Fibroblast of skin of back (primary cell): ENCODE measurements at regions not wholly inside any gene's neighbourhood (a gene's known extent, or its start where the extent isn't known, plus 50 kb on each side); places are given as distances from the start of the nearest gene placed in this dataset.

Experiments used
- DNase-seq: peaks from one replicate; pipeline ENCODE4 v3.0.0-alpha.2; 2013

DNA sequence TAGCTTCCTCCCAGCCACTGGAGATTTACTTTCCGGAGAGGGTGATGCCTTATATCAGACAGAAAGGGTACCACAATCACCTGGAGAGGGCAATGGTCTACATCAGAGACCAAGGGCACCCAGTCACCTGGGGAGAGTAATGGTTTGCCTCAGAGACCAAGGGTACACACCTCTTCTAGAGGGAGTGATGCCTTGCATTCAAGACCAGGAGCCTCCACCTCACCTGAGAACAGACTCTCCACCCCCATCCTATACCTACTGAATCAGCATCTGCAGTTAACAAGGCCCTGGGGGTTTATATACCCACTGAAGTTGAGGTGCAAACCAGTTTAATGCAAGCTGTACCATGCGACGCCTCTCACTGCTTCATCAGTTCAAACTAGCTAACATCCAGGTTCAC is 270.2 kb upstream of the IGFBP3 start:
- no peak for DNase-seq

DNA sequence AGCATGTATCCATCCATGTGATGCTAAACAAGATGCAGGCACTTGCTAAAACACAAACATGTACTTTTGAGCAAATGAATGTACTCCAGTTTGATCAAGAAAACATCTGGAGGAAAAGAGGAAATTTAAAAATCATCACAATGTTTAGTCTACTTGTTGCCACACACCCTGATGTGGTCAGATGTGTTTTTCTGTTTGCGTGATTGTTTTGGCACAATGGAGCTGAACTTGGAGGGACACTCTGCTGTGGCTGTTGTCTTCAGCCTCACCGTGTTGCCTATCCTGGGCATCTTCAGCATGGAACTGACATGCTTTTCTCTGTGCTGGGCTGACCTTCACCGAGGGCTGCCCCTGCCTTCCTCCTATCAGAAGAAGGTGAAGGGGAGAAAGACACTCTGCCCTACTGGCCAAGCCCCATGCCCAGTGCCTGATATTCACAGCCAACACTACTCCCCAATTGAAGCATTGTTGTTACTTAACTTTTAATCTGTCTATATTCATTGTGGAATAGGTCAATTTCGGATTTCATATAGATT is 268.3 kb upstream of the IGFBP3 start:
- DNase-seq = no peak

DNA sequence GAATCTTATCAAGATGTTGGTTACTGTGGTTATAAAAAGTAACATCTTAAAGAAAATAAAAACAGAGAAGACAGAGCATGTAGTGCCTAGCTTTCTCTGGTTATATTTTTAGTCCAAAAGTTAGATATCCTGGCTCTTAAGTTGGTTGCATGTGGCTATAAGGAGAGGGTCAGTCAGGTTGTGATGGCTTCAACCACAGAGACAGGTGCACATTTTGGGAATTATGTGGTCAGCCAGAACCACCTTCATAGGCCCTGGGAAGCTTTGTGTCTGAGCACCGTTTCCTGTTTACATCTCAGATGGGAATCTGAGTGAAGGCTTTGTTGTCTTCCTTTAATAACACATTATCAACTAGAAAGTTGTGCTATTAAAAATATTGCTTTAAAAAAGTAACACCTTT is 265.1 kb upstream of the IGFBP3 start:
- DNase-seq = no peak

DNA sequence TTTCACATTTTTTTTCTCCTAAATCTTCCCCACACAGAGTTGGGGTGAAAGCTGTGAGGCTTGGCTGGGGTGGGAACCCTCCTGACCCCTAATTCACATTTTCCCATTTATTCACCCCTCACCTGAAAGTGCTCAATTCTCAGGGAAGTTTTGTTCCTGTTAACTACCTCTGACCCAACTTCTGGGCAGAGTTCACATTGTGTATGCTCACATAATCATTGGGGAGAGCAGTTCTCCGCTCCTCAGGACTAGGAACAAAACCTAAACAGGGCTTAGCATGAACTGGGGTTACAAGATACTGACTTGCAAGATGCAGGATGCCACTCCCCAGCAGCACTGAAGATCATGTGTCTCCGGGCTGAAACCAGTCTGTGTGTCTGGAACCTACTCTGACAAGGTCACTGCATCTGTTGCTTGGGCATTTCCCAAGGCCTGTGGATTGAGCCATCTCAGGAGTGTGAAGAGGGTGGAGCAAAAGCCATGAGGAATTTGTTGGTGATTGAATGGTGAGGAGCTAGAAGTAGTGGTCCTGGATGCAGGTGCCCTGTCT is 258.1 kb upstream of the IGFBP3 start:
- no peak for DNase-seq

DNA sequence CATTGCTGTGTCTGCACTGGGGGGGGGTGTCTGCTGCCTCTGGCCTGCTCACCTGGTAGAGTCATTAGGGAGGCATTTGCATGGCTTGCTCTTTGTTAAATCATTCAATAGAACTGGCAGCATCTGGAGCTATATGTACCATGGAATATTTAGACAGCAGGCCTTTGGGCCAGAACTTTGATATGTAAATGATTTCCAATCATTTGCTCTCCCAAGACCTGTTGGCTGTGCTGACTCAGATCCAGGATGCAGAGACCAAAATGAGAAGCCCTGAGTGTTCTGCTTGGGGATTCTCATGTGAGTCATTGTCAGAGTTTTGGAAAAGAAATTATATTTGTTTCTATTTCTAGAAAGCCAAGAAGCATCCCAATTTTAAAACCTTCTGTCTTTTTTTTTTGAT is 257.6 kb upstream of the IGFBP3 start:
- peak; percentile 73 for DNase-seq

DNA sequence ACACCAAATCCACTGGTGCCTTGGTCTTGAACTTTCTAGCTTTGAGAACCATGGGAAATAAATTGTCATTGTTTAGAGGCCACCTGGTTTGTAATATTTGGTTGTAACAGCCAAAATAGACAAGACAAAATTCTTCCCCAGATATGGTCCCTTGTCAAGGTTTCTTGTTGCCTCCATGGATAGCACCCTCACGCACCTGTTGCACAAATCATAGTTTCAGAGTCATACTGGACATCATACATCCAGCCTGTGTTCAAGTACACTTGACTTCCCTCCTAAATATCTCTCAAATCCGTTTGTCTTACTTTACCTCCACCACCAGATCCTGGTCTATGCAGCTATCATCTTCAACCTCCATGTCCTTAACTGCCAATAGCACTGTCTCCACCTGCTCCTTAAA is 256.7 kb upstream of the IGFBP3 start:
- DNase-seq = no peak

DNA sequence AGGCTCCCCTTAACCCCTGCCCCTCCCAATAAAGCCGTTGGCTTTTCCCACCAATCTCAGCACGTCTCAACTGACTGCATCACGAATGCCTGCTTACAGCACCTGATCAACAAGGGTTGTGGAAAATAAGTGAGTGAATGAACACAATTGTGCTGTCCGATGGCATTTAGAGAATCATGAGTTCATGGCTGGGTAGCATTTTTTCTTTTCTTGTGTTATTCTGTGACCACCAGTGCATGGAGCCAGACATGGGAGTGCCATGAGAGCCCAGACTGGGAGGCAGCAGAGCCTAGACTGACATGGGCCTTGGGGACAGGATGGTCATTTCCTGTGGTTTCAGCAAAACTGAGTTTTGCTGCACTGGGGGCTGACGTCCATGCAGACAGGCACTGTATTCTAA is 254.1 kb upstream of the IGFBP3 start:
- DNase-seq = no peak

DNA sequence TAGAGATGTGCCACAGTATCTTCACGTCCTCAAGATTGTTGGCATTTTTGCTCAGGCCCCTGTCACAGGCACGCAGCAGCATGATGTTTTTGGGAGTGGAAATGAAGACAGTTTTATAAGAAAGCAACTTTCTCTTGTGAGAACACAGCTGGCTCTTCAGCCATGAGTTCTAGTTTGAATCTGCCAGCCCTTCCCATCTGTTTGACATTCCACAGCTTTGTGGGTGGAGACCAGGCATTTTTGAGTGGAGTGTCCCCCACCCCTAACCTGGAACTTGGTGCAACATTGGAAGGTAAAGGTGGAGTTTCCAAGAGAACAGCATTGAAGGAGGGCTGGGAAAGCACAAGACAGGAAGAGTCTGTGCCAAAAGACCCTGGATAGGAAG is 253.1 kb upstream of the IGFBP3 start:
- no peak for DNase-seq

DNA sequence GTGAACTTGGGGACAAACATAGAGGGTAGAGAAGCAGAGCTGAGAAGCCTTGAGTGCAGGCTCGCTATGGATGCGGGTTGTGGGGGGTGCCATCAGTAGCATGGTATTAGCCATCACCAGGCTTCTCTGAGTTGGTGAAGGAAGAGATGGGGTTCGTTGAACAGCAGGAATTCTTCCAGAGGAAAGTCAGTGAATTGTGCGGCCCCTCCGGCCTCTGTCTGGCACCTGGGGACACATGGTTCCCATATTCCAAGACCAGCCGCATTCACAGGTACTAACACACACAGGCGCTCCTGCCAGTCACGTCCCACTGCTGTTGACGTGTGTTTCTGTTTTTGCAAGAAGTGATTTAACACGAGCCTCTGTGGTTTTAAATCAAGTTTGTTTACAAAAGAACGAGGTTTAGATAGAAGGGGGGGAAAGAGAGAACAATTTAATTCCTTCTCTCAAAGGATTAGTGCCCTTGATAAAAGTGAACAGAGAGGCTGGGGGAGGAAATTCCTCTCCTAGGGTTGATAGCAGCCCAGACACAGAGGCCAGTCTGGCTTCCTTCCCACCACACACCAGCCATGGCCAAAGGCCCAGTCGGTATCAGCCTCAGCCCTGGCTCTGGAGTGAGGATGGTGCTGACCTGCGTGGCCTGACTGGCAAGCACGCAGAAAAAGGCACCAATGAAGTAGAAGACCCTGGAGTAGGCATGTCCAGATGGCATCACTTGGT is 252.6 kb upstream of the IGFBP3 start:
- DNase-seq = no peak

DNA sequence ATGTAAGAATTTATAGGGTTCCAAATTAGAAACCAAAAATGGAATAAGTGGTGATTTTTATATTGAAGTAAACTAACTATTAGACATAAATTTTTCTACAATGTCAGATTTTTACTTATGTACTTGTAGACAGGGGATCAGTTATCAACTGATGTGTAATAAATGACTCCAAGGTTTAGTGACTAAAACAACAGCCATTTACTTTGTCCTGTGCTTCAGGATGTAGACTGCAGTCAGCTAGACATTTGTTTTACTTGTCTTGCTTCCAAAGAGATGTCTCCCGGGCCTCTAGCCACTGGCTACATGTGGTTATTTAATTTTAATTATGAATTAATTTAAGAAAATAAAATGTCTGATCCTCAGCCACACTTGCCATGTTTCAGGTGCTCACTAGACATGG is 249.7 kb upstream of the IGFBP3 start:
- peak; percentile 71 for DNase-seq

DNA sequence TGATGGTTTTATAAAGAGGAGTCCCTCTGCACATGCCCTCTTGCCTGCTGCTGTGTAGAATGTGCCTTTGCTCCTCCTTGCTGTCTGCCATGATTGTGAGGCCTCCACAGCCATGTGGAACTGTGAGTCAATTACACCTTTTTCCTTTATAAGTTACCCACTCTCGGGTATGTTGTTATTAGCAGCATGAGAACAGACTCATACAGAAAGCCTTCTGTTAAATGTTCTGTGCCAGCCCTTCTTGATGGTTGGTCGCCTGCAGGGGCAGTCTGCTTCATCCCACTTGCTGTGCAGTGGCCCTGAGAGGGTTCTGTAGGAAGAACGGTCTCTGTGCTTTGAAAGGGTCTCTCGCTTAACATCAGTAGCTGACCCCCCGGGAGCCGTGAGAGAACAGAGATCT is 248.9 kb upstream of the IGFBP3 start:
- DNase-seq = no peak

DNA sequence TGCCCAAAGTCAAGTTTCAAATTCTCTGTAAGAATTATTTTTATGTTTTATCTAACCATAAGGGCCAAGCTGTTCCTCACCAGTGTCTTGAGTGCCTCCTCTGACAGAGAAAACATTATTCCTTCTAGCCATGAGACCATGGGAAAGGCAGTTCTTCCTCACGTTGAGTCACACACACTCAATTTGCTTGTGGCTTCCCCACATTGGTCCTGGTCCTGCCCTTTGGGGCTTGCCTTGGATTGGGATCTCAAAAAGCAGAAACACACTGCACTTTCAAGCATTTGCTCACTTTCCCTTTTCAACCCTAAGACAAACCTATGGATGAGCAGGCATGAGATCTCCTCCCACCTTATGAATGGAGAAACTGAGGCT is 248.3 kb upstream of the IGFBP3 start:
- peak; percentile 43 for DNase-seq

DNA sequence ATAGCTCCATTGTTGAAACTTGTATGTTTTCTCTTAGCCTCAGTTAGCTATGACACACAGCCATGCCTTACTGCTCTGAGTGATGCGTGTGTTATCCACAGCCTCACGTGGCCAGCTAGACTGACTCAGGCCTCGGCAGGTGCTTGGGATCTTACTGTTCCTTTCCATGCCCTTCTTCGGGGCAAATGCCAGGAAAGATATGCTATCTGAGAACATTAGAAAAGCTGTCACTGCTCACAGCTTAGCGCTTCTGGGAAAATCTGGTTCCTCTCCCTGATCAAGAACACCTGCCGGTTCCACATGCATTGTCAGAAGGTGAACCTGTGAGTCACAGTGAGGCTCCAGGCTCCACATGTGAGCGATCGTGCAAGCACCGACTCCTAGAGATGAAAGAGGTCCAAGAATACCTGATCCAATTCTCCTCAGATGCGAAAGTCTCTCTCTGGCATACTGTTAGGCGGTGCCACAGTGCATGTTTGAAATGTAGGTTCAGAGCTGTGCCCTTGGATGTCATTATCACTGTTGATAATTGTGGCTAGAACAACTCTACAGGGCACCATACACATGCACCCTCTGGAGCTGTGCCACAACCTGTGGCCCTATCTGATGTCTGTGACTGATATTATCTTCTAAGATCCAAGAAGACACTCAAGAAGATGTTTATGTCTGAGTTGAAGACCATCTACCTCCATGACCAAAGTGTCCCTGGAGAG is 247.8 kb upstream of the IGFBP3 start:
- peak; percentile 33 for DNase-seq

DNA sequence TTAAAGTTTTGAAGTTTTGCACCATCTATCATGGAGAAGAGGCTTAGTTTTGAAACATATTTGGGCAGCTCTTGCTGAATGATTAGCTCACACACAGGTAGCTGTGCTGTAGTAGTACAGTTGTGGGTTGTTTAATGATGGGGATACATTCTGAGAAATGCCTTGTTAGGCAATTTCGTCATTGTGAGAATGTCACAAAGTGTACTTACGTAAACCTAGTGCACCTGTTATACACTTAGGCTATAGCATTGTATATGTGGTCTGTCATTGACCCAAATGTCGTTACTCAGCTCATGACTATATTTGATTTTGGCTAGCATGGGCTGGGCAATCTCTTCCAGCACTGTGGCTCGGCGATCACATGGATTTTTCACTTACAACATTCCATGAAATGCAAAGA is 247.2 kb upstream of the IGFBP3 start:
- no peak for DNase-seq

DNA sequence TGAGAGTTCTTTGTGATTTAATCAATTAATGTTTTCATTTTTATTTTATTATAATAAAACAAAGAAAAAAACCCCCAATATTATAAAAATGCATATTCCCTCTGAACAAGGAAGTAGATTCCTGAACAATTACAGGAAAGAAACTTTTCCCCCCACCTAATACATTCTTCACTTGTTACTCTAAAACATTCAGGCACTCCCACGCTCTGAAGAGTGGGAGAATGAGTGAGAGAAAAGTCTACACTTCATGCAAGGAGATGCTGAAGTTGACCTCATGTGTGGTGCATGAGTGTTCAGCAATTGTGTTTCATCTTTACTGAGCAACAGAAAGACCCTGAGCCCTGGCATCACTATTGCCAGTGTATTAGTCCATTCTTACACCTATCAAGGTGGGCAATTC is 244.2 kb upstream of the IGFBP3 start:
- DNase-seq = peak; percentile 83

DNA sequence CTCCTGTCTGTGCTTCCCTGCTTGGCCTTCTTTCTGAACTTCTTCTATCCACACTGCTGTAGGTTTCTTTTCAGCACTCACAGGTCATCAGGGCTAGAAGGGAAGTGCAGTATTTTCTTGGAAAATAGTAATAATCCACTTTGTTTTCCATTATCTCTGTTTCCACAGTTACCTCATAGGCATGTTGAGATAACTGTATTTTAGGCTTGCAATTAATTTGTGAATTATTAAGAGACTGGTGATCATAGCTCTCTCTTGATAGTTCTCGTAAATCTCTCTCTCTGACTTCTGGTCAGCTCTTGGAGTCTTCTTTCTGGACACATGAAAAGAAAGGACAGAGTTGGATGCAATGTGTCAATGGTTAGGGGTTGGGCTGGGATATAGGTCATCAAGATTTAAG is 243.6 kb upstream of the IGFBP3 start:
- no peak for DNase-seq

DNA sequence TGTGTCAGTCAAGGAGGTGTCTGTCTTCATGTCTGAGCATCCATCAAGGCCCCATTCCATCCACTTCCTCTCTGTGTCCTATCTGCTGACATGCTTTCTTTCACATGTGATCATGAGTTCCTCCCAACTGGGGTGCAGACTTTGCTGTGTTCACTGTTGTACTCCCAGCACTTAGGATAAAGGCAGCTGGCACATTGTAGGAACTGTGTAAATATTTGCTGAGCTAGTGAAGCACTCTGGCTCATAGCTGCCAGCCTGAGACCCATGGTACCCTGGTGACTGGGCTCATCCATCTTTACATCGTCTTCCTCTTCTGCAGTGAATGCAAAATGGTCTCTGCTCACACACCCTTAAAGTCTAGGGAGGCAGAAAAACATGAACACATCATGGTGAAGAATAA is 242.2 kb upstream of the IGFBP3 start:
- DNase-seq = no peak

DNA sequence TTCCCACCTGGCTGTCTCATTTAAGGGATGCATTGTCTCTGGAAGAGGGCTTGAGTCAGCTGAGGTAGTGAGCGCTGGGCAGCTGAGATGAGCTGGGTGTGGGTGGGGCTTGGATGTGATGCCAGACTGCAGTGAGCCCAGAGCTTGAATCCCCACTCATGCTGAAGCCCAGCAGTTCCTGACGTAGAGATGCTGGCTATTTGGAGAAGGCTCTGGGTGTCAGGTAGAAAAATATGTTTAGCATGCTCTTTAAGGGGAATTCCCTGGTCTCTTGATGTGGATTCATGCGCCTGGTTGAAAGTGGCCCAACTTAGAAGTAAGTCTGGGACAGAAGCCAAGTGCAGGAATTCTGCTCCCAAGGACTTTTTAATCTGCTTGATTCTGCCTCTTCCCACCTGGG is 241.5 kb upstream of the IGFBP3 start:
- DNase-seq = no peak

DNA sequence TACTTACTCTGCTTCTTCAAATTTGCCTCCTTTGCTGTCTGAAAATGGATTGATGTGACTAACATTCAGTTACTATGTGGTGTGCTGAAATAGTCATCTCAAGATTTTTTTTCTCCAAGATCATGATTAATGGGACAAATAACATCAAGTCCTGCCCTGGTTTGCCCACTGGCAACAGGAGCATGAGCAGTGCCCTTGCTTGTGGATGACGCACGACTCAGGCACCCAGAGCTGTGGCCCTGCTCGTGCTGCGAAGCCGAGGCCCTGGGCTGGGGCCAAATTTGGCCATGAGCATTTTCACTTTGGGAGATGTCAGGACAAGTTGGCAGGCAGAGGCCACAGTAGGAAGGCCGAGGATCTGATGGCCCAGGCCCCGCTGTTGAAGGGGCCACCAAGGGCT is 239.8 kb upstream of the IGFBP3 start:
- no peak for DNase-seq

DNA sequence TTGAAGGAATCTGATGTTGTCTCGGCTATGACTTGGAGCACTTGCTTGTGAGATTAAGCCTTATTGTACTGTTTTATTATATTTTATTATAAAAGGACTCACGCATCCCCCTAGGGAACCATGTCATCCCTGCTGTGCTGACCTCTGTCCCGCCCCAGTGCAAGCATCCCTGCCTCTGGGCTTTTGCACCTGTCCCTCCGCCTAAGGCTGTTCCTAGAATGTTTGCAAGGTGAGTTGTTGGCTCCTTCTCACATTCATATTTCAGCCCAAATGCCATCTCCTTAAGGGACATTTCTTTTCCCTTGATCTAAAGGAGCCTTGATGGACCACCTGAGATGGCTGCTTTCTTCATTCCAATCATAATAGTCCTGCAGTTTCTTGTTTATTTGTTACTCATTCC is 236.9 kb upstream of the IGFBP3 start:
- DNase-seq = no peak

DNA sequence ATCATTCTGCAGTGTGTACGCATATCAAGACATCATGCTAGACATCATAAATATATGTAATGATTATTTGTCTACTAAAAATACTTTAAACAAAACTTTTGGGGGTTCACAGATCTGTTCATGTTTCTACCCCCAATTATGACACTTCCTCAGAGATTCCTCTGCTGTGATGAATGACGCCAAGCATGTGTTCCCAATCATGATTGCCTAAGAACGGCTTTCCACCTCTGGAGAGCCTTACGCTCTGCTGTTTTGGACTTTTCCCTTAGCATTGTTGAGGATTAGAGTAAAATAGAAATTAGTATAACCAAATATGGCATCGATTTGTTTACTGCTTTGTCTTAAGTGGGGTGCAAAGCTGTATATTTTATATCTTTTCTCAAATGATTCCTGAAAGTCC is 236.3 kb upstream of the IGFBP3 start:
- DNase-seq = no peak

DNA sequence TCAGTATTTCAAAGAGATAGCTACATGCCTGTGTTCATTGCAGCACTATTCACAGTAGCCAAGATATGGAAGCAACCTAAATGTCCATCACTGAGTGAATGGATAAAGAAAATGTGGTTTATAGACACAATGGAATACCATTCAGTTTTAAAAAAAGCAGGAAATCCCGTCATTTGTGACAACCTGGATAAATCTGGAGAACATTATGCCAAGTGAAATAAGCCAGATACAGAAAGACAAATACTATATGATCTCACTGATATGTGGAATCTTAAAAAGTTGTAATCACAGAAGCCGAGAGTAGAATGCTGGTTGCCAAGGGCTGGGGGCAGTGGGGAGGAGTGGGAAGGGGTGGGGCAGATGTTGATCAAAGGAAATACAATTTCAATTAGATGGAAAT is 235.8 kb upstream of the IGFBP3 start:
- DNase-seq = no peak

DNA sequence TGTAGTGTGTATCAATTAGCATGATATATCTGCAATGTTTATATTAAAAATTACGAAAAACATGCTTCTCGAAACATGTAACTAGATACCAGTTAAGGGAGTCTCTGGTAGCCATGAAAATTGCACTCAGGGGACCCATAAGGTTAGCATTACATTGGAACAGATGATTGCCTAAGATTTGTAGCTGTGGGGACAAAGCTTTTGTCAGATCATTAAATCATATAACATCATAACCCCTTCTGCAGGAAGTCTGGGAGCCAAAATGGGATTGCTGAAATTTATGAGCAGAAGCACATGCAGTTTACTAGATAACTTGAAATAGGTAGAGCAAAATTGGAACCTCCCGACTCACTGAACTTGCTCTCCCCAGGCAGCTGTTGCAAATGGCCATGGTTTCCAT is 235.0 kb upstream of the IGFBP3 start:
- DNase-seq = no peak

DNA sequence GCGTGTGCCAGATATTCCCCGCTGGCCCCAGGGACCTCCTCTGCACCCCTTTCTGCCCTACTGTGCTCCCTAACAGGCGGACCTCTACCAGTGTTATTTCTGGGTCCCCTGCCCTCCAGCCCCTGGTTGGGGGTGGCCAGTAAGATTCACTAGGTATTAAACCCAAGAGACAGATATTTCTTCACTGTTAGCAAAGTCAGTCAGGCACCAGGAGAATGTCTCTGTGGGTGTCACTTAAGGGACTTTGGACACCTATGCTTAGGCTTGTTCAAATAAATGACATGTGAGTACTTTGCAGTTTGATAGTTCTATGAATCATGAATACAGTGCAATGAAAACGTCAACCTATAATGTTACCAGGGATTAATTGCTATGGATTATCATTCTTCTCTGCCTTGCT is 234.3 kb upstream of the IGFBP3 start:
- no peak for DNase-seq
